SK-N-SH (cell line): ENCODE measurements at regions not wholly inside any gene's neighbourhood (a gene's known extent, or its start where the extent isn't known, plus 50 kb on each side); places are given as distances from the start of the nearest gene placed in this dataset.

Experiments used
- JUND ChIP-seq: IDR thresholded peaks from 2 replicates; pipeline ENCODE4 v1.4.0; 2012
- MXI1 ChIP-seq: IDR thresholded peaks from 2 replicates; pipeline ENCODE4 v1.6.1; 2012; ENCODE audit warnings: mild to moderate bottlenecking, low read depth, low read length, improper control_type of control experiment
- POLR2AphosphoS5 ChIP-seq: IDR thresholded peaks from 2 replicates; pipeline ENCODE4 v1.6.1; 2012; ENCODE audit warnings: low read depth, low read length
- YY1 ChIP-seq: IDR thresholded peaks from 2 replicates; pipeline ENCODE4 v1.4.0; 2012; ENCODE audit warnings: low read depth, mild to moderate bottlenecking
- TF ChIP-seq, protein P1 (sequence below): IDR thresholded peaks from 2 replicates; pipeline ENCODE4 v1.4.0; 2012; ENCODE audit warnings: low read depth
- TF ChIP-seq, protein P2 (sequence below): IDR thresholded peaks from 2 replicates; pipeline ENCODE4 v1.6.1; 2012; ENCODE audit warnings: mild to moderate bottlenecking, low read depth, low read length, moderate library complexity
- TF ChIP-seq, protein P3 (sequence below): IDR thresholded peaks from 2 replicates; pipeline ENCODE4 v1.4.0; 2012; ENCODE audit warnings: low read depth, borderline replicate concordance
- TF ChIP-seq, protein P4 (sequence below): fragments of 150-350 bp; IDR thresholded peaks from 2 replicates; pipeline ENCODE4 v1.6.1; 2016; ENCODE audit warnings: mild to moderate bottlenecking, low read depth, low read length
- TF ChIP-seq, protein P5 (sequence below): fragments of 200-600 bp; sonication (generic); IDR thresholded peaks from 2 replicates; pipeline ENCODE4 v1.6.1; 2017; ENCODE audit warnings: antibody characterized with exemption, mild to moderate bottlenecking, moderate library complexity

DNA sequence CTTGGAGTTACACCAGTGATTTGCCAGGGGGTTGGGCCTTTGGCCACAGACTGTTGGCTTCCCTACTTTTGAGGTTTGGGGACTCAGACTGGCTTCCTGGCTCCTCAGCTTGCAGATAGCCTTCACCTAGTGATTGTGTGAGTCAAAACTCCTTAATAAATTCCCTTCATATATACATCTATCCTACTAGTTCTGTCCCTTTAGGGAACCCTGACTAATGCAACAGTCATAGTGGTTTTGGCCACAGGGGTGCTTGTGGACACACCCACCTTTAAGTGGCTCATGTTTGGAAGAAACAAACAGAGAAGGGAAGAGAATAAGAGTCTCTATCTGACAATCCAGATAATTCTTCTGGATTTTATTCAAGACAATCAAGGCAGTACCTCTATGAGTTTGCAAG, 457.7 kb downstream of the EPHA3 start:
- TF ChIP-seq, protein P1, sequence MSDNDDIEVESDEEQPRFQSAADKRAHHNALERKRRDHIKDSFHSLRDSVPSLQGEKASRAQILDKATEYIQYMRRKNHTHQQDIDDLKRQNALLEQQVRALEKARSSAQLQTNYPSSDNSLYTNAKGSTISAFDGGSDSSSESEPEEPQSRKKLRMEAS: no peak
- no peak for TF ChIP-seq POLR2AphosphoS5
- TF ChIP-seq, protein P2, sequence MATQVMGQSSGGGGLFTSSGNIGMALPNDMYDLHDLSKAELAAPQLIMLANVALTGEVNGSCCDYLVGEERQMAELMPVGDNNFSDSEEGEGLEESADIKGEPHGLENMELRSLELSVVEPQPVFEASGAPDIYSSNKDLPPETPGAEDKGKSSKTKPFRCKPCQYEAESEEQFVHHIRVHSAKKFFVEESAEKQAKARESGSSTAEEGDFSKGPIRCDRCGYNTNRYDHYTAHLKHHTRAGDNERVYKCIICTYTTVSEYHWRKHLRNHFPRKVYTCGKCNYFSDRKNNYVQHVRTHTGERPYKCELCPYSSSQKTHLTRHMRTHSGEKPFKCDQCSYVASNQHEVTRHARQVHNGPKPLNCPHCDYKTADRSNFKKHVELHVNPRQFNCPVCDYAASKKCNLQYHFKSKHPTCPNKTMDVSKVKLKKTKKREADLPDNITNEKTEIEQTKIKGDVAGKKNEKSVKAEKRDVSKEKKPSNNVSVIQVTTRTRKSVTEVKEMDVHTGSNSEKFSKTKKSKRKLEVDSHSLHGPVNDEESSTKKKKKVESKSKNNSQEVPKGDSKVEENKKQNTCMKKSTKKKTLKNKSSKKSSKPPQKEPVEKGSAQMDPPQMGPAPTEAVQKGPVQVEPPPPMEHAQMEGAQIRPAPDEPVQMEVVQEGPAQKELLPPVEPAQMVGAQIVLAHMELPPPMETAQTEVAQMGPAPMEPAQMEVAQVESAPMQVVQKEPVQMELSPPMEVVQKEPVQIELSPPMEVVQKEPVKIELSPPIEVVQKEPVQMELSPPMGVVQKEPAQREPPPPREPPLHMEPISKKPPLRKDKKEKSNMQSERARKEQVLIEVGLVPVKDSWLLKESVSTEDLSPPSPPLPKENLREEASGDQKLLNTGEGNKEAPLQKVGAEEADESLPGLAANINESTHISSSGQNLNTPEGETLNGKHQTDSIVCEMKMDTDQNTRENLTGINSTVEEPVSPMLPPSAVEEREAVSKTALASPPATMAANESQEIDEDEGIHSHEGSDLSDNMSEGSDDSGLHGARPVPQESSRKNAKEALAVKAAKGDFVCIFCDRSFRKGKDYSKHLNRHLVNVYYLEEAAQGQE: no peak
- TF ChIP-seq, protein P3, sequence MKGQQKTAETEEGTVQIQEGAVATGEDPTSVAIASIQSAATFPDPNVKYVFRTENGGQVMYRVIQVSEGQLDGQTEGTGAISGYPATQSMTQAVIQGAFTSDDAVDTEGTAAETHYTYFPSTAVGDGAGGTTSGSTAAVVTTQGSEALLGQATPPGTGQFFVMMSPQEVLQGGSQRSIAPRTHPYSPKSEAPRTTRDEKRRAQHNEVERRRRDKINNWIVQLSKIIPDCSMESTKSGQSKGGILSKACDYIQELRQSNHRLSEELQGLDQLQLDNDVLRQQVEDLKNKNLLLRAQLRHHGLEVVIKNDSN: no peak
- no peak for TF ChIP-seq MXI1
- TF ChIP-seq YY1: no peak
- TF ChIP-seq JUND: no peak
- TF ChIP-seq, protein P4, sequence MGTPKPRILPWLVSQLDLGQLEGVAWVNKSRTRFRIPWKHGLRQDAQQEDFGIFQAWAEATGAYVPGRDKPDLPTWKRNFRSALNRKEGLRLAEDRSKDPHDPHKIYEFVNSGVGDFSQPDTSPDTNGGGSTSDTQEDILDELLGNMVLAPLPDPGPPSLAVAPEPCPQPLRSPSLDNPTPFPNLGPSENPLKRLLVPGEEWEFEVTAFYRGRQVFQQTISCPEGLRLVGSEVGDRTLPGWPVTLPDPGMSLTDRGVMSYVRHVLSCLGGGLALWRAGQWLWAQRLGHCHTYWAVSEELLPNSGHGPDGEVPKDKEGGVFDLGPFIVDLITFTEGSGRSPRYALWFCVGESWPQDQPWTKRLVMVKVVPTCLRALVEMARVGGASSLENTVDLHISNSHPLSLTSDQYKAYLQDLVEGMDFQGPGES: no peak
- TF ChIP-seq, protein P5, sequence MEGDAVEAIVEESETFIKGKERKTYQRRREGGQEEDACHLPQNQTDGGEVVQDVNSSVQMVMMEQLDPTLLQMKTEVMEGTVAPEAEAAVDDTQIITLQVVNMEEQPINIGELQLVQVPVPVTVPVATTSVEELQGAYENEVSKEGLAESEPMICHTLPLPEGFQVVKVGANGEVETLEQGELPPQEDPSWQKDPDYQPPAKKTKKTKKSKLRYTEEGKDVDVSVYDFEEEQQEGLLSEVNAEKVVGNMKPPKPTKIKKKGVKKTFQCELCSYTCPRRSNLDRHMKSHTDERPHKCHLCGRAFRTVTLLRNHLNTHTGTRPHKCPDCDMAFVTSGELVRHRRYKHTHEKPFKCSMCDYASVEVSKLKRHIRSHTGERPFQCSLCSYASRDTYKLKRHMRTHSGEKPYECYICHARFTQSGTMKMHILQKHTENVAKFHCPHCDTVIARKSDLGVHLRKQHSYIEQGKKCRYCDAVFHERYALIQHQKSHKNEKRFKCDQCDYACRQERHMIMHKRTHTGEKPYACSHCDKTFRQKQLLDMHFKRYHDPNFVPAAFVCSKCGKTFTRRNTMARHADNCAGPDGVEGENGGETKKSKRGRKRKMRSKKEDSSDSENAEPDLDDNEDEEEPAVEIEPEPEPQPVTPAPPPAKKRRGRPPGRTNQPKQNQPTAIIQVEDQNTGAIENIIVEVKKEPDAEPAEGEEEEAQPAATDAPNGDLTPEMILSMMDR: no peak
